HepG2 (cell line): ENCODE measurements at regions not wholly inside any gene's neighbourhood (a gene's known extent, or its start where the extent isn't known, plus 50 kb on each side); places are given as distances from the start of the nearest gene placed in this dataset.

ENCODE experiments used
- HCFC1 ChIP-seq: fragments of 150-350 bp; IDR thresholded peaks from 2 replicates; pipeline ENCODE4 v1.6.1; 2014; ENCODE audit warnings: low read depth, low read length
- JUND ChIP-seq: sonication (generic); formaldehyde crosslinking; IDR thresholded peaks from 2 replicates; pipeline ENCODE4 v1.8.0; 2022; ENCODE audit warnings: mild to moderate bottlenecking, missing genetic modification reagents
- KAT2B ChIP-seq: fragments of 150-350 bp; IDR thresholded peaks from 2 replicates; pipeline ENCODE4 v1.6.1; 2014; ENCODE audit warnings: low read depth, low read length, borderline replicate concordance
- KMT2A ChIP-seq: sonication (generic); formaldehyde crosslinking; IDR thresholded peaks from 2 replicates; pipeline ENCODE4 v1.4.0; 2020; ENCODE audit warnings: missing genetic modification reagents
- MAFK ChIP-seq, 2 experiments: IDR thresholded peaks in 1 of 2; conservative IDR thresholded peaks in 1 of 2; 2 replicates each; pipeline ENCODE4 v1.6.1; 2011; ENCODE audit warnings: improper control_type of control experiment in 2 of 2, low read length in 2 of 2
- POLR2A ChIP-seq, 2 experiments: IDR thresholded peaks; 2 replicates each; pipeline ENCODE4 v1.6.1; 2011; ENCODE audit warnings: low read depth in 2 of 2, low read length in 2 of 2, mild to moderate bottlenecking in 1 of 2, moderate library complexity in 1 of 2; ENCODE audit not compliant: insufficient read depth in 1 of 2
- POLR2AphosphoS5 ChIP-seq: IDR thresholded peaks from 2 replicates; pipeline ENCODE4 v1.6.1; 2012; ENCODE audit warnings: low read depth, low read length
- RELA ChIP-seq: sonication (generic); formaldehyde crosslinking; IDR thresholded peaks from 2 replicates; pipeline ENCODE4 v1.4.0; 2020; ENCODE audit warnings: missing genetic modification reagents
- SP4 ChIP-seq: sonication (generic); formaldehyde crosslinking; IDR thresholded peaks from 2 replicates; pipeline ENCODE4 v1.8.1; 2023; ENCODE audit warnings: mild to moderate bottlenecking, missing genetic modification reagents
- YY1 ChIP-seq: IDR thresholded peaks from 2 replicates; pipeline ENCODE4 v1.6.1; 2011; ENCODE audit warnings: low read length, low read depth, moderate library complexity, mild to moderate bottlenecking; ENCODE audit not compliant: insufficient read depth, insufficient replicate concordance
- ZBTB1 ChIP-seq: sonication (generic); formaldehyde crosslinking; IDR thresholded peaks from 2 replicates; pipeline ENCODE4 v1.4.0; 2020; ENCODE audit warnings: missing genetic modification reagents, borderline replicate concordance
- ZFX ChIP-seq: sonication (generic); formaldehyde crosslinking; IDR thresholded peaks from 2 replicates; pipeline ENCODE4 v1.4.0; 2020; ENCODE audit warnings: mild to moderate bottlenecking, low read depth, missing genetic modification reagents, moderate library complexity
- ZNF660 ChIP-seq: sonication (generic); formaldehyde crosslinking; IDR thresholded peaks from 2 replicates; pipeline ENCODE4 v1.5.1; 2020; ENCODE audit warnings: mild to moderate bottlenecking, low read depth, missing genetic modification reagents, borderline replicate concordance
- TF ChIP-seq, protein P1 (sequence below): sonication (generic); formaldehyde crosslinking; IDR thresholded peaks from 2 replicates; pipeline ENCODE4 v1.5.0; 2020; ENCODE audit warnings: mild to moderate bottlenecking, missing genetic modification reagents, moderate library complexity

DNA sequence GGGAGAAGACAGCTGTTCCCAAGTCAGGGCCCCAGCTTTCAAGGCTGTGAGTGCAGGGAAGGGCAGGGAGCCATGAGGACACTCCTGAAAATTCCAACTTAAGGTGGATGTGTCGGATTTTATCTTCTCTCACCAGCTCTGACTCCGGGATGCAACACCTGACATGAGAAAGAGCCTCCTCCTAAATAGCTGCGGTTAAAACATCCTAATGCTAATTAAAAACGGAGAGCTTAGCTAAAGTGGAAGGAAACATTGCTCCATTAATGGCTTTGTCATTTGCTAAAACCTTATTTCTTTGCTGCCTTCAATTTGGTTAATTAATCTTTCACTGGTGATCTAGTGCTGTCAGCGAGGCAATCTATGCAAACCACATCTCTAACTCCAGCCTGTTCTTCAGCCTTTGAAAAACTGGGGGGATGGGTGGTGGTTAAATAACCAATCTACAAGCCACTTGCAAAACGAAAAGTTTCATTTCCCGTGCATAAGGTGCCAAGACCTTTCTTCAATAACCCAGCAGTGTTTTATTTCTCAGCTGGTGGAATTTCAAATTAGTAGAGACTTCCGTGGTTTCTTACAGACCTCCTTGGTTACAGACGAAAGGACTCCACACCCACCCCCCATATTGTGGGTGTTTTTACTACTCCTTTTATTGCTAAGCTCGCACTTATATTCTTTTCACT is 379.6 kb downstream of the MLLT3 start:
- TF ChIP-seq POLR2A (IDR thresholded peaks at IDR 0.05; ENCODE audit: insufficient read depth in 1 of 2, low read depth in 2 of 2, low read length in 2 of 2) (no peak), POLR2AphosphoS5 (no peak), ZNF660 (CRISPR knock-in tag) (no peak), ZBTB1 (CRISPR knock-in tag) (no peak), HCFC1 (no peak), MAFK (conservative IDR thresholded peaks at IDR 0.05 in 1 of 2, IDR thresholded peaks at IDR 0.05 in 1 of 2; ENCODE audit: low read length in 2 of 2) (no peak), YY1 (no peak), KAT2B (no peak), JUND (CRISPR knock-in tag) (no peak), SP4 (CRISPR knock-in tag) (no peak), ZFX (CRISPR knock-in tag) (no peak), KMT2A (CRISPR knock-in tag) (no peak), RELA (no peak)
- TF ChIP-seq, protein P1, sequence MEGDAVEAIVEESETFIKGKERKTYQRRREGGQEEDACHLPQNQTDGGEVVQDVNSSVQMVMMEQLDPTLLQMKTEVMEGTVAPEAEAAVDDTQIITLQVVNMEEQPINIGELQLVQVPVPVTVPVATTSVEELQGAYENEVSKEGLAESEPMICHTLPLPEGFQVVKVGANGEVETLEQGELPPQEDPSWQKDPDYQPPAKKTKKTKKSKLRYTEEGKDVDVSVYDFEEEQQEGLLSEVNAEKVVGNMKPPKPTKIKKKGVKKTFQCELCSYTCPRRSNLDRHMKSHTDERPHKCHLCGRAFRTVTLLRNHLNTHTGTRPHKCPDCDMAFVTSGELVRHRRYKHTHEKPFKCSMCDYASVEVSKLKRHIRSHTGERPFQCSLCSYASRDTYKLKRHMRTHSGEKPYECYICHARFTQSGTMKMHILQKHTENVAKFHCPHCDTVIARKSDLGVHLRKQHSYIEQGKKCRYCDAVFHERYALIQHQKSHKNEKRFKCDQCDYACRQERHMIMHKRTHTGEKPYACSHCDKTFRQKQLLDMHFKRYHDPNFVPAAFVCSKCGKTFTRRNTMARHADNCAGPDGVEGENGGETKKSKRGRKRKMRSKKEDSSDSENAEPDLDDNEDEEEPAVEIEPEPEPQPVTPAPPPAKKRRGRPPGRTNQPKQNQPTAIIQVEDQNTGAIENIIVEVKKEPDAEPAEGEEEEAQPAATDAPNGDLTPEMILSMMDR (CRISPR knock-in tag), result no peak
